DMS53 (cell line): ENCODE measurements at regions not wholly inside any gene's neighbourhood (a gene's known extent, or its start where the extent isn't known, plus 50 kb on each side); places are given as distances from the start of the nearest gene placed in this dataset.

Source experiments
- DNase-seq: peaks from one replicate; lab custom pipeline; 2025; lab: John Stamatoyannopoulos, UW

DNA sequence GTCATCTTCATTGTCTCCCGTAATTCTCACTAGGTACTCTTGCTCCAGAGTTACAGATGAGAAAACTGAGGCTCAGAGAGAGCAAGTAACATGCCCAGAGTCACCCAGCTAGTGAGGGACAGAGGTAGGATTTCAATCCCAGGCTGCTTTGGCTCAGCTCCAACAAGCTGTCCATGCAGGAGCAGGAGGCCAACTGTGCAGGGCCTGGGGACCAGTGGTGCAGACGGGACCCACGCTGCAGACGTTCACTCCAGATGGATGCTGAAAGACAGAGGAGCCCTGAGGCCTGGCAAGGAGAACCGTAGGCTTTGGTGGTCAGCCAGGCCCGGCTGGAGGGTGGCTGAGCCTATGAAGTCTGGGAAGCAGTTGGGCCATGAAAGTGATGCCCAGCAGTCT, 102.6 kb downstream of the MCFD2 start:
- DNase-seq, result no peak
